BJ (cell line): ENCODE measurements at regions not wholly inside any gene's neighbourhood (a gene's known extent, or its start where the extent isn't known, plus 50 kb on each side); places are given as distances from the start of the nearest gene placed in this dataset.
"Not testable (repeated sequence)": the region's sequence is repeated elsewhere in the genome, so short reads cannot be mapped to it uniquely, and the experiment has no call there.

Experiments
- CTCF ChIA-PET: fragments of 350-600 bp; formaldehyde crosslinking; extraction: SDS; loops from one replicate; lab custom pipeline; 2021; ENCODE audit warnings: antibody characterized with exemption, inconsistent platforms; lab: Yijun Ruan, JAX
- POLR2A ChIA-PET: fragments of 300-600 bp; sonication (Branson Sonifier 250); formaldehyde crosslinking; extraction: SDS; loops from one replicate; lab custom pipeline; 2021; ENCODE audit warnings: antibody characterized with exemption; lab: Charles Lee
- DNase-seq: peaks from one replicate; pipeline ENCODE4 v3.0.0-alpha.2; 2011; ENCODE audit warnings: low read depth
- H3K27me3 ChIP-seq: 2 replicates; pipeline ENCODE4 v1.6.0; 2011; ENCODE audit warnings: low read length; ENCODE audit not compliant: control insufficient read depth, insufficient read depth
- H3K36me3 ChIP-seq: 2 replicates; pipeline ENCODE4 v1.5.1; 2011; ENCODE audit warnings: low read length; ENCODE audit not compliant: control insufficient read depth, insufficient read depth
- H3K4me3 ChIP-seq: 2 replicates; pipeline ENCODE4 v1.5.1; 2011; ENCODE audit warnings: low read depth, mild to moderate bottlenecking, control low read depth, low read length
- CTCF ChIP-seq: IDR thresholded peaks from 2 replicates; pipeline ENCODE4 v1.5.1; 2011; ENCODE audit warnings: low read depth, mild to moderate bottlenecking, control low read depth, inconsistent platforms, low read length, moderate library complexity; ENCODE audit not compliant: insufficient read depth

GRCh38 chr6:111943266-111943665 lies 70.0 kb upstream of the FYN start:
- TF ChIP-seq CTCF = no peak
- CTCF ChIA-PET = no interaction called here
- no peak for DNase-seq
- no peak overlapping the region for H3K4me3 ChIP-seq
- POLR2A ChIA-PET = no interaction called here
- H3K27me3 ChIP-seq = no peaks in the 10 kb centered on the region
- H3K36me3 ChIP-seq = no peaks in the 10 kb centered on the region

- CTCF ChIA-PET = interaction anchor here (1.4 kb wide), 1 partner anchor 54 kb away, joined by 3 read pairs; no protein-coding TSS in a partner anchor
- POLR2A ChIA-PET = no interaction called here
- Histone ChIP-seq H3K27me3 (no peaks in the 10 kb centered on the region), H3K4me3 (no peak overlapping the region), H3K36me3 (no peaks in the 10 kb centered on the region)
- no peak for DNase-seq
- no peak for TF ChIP-seq CTCF
Measured at GRCh38 chr6:111943726-111944125, 70.5 kb upstream of the FYN start.

- no peak overlapping the region for H3K4me3 ChIP-seq
- POLR2A ChIA-PET = no interaction called here
- H3K27me3 ChIP-seq = no peaks in the 10 kb centered on the region
- CTCF ChIA-PET = interaction anchor here (0.6 to 1.4 kb wide), 2 partner anchors 44 to 53 kb away, joined by 3 read pairs; no protein-coding TSS in a partner anchor
- no peak for DNase-seq
- TF ChIP-seq CTCF = no peak
- no peaks in the 10 kb centered on the region for H3K36me3 ChIP-seq
Measured at GRCh38 chr6:111944541-111944940, 71.3 kb upstream of the FYN start.

GRCh38 chr6:111949546-111949945 lies 76.3 kb upstream of the FYN start:
- no peak for DNase-seq
- Histone ChIP-seq H3K4me3 (no peak overlapping the region), H3K36me3 (no peaks in the 10 kb centered on the region), H3K27me3 (no peaks in the 10 kb centered on the region)
- CTCF ChIA-PET = interaction anchor here (1.8 kb wide), 1 partner anchor 9 kb away, joined by 8 read pairs; no protein-coding TSS in a partner anchor
- TF ChIP-seq CTCF = no peak
- POLR2A ChIA-PET = no interaction called here

GRCh38 chr6:111949984-111950383 lies 76.7 kb upstream of the FYN start:
- POLR2A ChIA-PET, DNase-seq, H3K4me3 ChIP-seq, H3K27me3 ChIP-seq, H3K36me3 ChIP-seq: not testable (repeated sequence)
- CTCF ChIA-PET = interaction anchor here (1.8 kb wide), 1 partner anchor 9 kb away, joined by 8 read pairs; no protein-coding TSS in a partner anchor
